ENCODE measurements at regions not wholly inside any gene's neighbourhood (a gene's known extent, or its start where the extent isn't known, plus 50 kb on each side); places are given as distances from the start of the nearest gene placed in this dataset.

DNA sequence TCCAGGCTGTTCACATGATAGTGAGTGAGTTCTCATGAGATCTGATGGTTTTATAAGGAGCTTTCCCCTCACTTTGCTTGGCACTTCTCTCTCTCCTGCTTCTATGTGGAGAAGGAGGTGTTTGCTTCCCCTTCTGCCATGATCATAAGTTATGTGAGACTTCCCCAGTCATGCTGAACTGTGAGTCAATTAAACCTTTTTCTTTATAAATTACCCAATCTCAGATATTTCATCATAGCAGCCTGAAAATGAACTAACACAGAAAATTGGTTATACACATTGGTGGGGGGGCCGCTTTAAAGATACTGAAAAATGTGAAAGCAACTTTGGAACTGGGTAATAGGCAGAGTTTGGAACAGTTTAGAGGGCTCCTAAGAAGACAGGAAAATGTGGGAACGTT is 741.1 kb upstream of the LUZP2 start:
- no peaks in the 10 kb centered on the region for H3K36me3 Mint-ChIP-seq (ENCODE audit: low read depth)
- no peak overlapping the region for H3K4me3 Mint-ChIP-seq
- TF ChIP-seq, protein P1, sequence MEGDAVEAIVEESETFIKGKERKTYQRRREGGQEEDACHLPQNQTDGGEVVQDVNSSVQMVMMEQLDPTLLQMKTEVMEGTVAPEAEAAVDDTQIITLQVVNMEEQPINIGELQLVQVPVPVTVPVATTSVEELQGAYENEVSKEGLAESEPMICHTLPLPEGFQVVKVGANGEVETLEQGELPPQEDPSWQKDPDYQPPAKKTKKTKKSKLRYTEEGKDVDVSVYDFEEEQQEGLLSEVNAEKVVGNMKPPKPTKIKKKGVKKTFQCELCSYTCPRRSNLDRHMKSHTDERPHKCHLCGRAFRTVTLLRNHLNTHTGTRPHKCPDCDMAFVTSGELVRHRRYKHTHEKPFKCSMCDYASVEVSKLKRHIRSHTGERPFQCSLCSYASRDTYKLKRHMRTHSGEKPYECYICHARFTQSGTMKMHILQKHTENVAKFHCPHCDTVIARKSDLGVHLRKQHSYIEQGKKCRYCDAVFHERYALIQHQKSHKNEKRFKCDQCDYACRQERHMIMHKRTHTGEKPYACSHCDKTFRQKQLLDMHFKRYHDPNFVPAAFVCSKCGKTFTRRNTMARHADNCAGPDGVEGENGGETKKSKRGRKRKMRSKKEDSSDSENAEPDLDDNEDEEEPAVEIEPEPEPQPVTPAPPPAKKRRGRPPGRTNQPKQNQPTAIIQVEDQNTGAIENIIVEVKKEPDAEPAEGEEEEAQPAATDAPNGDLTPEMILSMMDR (IDR thresholded peaks at IDR 0.05; ENCODE audit: unreplicated experiment in 3 of 3), result no peak
- H3K27me3 Mint-ChIP-seq (ENCODE audit: low read depth), result no peaks in the 10 kb centered on the region
- no peak overlapping the region for H3K27ac Mint-ChIP-seq
- H3K4me1 Mint-ChIP-seq, result no peaks in the 10 kb centered on the region
- H3K9me3 Mint-ChIP-seq, result no peaks in the 10 kb centered on the region

DNA sequence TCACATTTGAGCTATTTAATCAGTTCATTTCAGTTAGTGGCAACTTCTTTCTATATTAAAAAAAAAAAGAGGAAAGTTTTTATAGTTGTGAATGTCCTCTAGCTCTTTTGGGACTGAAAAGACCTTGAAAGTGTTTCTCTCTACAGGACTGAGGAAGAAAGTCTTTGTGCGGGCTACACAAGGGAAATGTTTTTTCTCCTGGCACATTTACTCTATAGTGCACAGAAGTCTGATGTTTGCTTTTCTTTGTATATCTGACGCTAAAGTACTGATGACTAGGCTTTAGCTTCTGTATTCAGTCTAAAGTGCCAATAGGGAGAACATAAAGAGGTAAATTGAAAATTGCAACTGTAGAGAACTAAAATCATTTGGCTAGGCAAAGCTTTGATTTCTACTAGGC is 737.4 kb upstream of the LUZP2 start:
- TF ChIP-seq, protein P1 (IDR thresholded peaks at IDR 0.05; ENCODE audit: unreplicated experiment in 3 of 3), result no peak
- H3K4me3 Mint-ChIP-seq, result no peak overlapping the region

DNA sequence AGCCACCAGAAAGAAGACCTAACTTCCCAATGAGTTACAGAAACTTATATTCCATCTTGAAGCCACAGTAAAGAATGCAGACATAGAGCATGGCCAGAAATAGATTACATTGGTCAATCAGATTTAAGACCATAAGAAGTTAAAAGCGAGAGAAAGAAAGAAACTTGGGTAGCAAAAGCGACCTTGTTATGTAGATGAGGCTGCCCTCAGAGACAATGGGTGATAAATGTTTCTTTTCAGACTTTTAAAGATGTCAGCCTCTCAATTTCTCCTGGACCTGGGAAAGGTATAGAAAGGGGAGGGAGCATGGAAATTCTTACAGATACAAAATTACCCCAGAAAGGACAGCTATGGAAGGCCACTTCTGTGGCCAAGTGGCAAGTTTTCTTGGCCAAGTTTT is 732.6 kb upstream of the LUZP2 start:
- H3K4me1 Mint-ChIP-seq, result no peaks in the 10 kb centered on the region
- H3K36me3 Mint-ChIP-seq (ENCODE audit: low read depth), result no peaks in the 10 kb centered on the region
- H3K4me3 Mint-ChIP-seq, result no peak overlapping the region
- H3K27ac Mint-ChIP-seq, result no peak overlapping the region
- H3K27me3 Mint-ChIP-seq (ENCODE audit: low read depth), result no peaks in the 10 kb centered on the region
- TF ChIP-seq, protein P1 (IDR thresholded peaks at IDR 0.05; ENCODE audit: unreplicated experiment in 3 of 3), result no peak
- peaks cover 10% of the 10 kb centered on the region for H3K9me3 Mint-ChIP-seq

More for the DNA sequence above, 737.4 kb upstream of the LUZP2 start:
- H3K27me3 Mint-ChIP-seq (ENCODE audit: low read depth), result no peaks in the 10 kb centered on the region
- no peaks in the 10 kb centered on the region for H3K36me3 Mint-ChIP-seq (ENCODE audit: low read depth)
- H3K4me1 Mint-ChIP-seq, result no peaks in the 10 kb centered on the region
- H3K9me3 Mint-ChIP-seq, result no peaks in the 10 kb centered on the region
- H3K27ac Mint-ChIP-seq, result no peak overlapping the region

DNA sequence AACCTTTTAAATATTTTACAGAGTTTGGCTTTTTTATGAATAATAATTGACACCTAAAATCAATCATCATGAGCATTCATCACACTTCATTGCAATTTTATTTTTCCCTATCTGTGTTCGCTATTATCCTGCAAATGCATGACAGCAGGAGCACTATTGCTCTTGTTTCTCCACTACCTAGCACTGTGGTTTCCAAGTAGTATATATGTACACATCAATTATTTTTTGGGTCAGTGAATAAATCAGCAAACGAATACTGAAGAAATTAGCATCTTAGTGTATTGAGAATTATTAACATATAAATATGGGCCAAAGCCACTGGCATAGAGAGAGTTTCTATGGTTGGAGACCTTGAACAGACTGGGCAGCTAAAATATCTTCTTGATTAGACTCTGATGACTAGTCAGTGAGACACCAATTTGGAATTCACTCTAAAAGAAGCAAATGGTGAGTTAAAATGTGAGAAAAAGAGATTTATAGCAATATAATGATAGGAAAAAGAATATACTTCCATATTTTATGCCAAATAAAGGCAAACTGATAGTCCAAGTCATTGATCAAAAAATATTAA is 731.1 kb upstream of the LUZP2 start:
- Mint-ChIP-seq H3K4me3 (no peak overlapping the region), H3K9me3 (peaks cover 15% of the 10 kb centered on the region), H3K27ac (no peak overlapping the region), H3K4me1 (no peaks in the 10 kb centered on the region), H3K27me3 (ENCODE audit: low read depth) (no peaks in the 10 kb centered on the region), H3K36me3 (ENCODE audit: low read depth) (no peaks in the 10 kb centered on the region)
- TF ChIP-seq, protein P1 (IDR thresholded peaks at IDR 0.05; ENCODE audit: unreplicated experiment in 3 of 3), result no peak

DNA sequence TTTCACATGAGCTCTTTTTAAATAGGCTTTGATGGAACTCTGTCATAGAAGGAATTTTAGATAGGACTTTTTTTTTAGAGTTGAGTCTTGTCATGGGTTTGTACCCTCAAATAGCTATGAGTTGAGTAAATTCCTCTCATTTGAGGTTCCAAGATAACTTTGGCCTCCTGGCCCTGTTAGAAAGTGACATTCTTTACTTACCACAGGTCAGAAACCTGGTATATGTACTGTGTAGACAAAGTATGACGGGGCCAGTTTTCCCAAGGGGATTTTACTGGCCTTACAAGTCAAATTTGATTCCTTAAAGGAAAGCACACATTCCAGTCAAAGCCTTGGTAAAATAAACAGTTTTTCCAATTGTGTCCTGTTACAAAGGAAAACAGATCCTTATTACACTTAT is 729.3 kb upstream of the LUZP2 start:
- H3K27me3 Mint-ChIP-seq (ENCODE audit: low read depth), result no peaks in the 10 kb centered on the region
- TF ChIP-seq, protein P1 (IDR thresholded peaks at IDR 0.05; ENCODE audit: unreplicated experiment in 3 of 3), result no peak
- no peak overlapping the region for H3K4me3 Mint-ChIP-seq
- no peaks in the 10 kb centered on the region for H3K36me3 Mint-ChIP-seq (ENCODE audit: low read depth)
- peaks cover 19% of the 10 kb centered on the region for H3K9me3 Mint-ChIP-seq
- H3K4me1 Mint-ChIP-seq, result no peaks in the 10 kb centered on the region
- no peak overlapping the region for H3K27ac Mint-ChIP-seq

DNA sequence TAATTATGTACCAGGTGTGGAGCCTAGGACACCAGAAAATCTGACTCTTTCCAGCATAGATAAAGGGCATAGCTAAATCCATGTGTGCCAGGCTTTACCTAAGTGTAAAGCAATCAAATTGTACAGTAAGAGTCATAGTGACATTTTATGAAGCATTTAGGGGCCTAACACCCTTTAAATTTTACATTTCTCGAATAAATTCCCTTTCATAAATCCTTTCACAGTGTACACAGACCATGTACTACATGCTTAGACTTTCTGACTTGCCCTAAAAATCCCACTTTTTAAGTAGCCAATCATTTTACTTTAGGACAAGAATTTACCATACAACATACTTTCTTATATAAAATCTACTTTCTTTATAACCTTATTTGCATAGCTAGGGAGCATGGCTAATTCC is 727.6 kb upstream of the LUZP2 start:
- Mint-ChIP-seq H3K9me3 (peaks cover 19% of the 10 kb centered on the region), H3K4me1 (no peaks in the 10 kb centered on the region), H3K27ac (no peak overlapping the region), H3K27me3 (ENCODE audit: low read depth) (no peaks in the 10 kb centered on the region), H3K4me3 (no peak overlapping the region), H3K36me3 (ENCODE audit: low read depth) (no peaks in the 10 kb centered on the region)
- TF ChIP-seq, protein P1 (IDR thresholded peaks at IDR 0.05; ENCODE audit: unreplicated experiment in 3 of 3), result no peak
